Loucy (cell line): ENCODE measurements at regions not wholly inside any gene's neighbourhood (a gene's known extent, or its start where the extent isn't known, plus 50 kb on each side); places are given as distances from the start of the nearest gene placed in this dataset.

ENCODE experiments used
- CTCF ChIP-seq: fragments of 200-600 bp; sonication (generic); conservative IDR thresholded peaks from 2 replicates; pipeline ENCODE4 v1.5.1; 2014; ENCODE audit warnings: mild to moderate bottlenecking, antibody characterized with exemption, low read length
- EZH2phosphoT487 ChIP-seq: fragments of 200-600 bp; IDR thresholded peaks from 2 replicates; pipeline ENCODE4 v1.6.1; 2018; ENCODE audit warnings: antibody characterized with exemption, mild to moderate bottlenecking, moderate library complexity, borderline replicate concordance

- no peak for TF ChIP-seq CTCF
- TF ChIP-seq EZH2phosphoT487, result no peak
These were observed 654.4 kb upstream of the CDH6 start for GRCh38 chr5:30539004-30539634.
